NB4 (cell line): ENCODE measurements at regions not wholly inside any gene's neighbourhood (a gene's known extent, or its start where the extent isn't known, plus 50 kb on each side); places are given as distances from the start of the nearest gene placed in this dataset.

ENCODE experiments used
- DNase-seq: peaks from one replicate; pipeline ENCODE4 v3.0.0; 2010; ENCODE audit warnings: low read depth
- H3K4me3 ChIP-seq: one replicate; pipeline ENCODE4 v1.5.1; 2011; ENCODE audit warnings: mild to moderate bottlenecking, low read depth, low read length, moderate library complexity
- MAX ChIP-seq: IDR thresholded peaks from 2 replicates; pipeline ENCODE4 v1.6.1; 2011; ENCODE audit warnings: low read depth, low read length
- MYC ChIP-seq: IDR thresholded peaks from 2 replicates; pipeline ENCODE4 v1.6.1; 2011; ENCODE audit warnings: low read depth, low read length
- POLR2A ChIP-seq: IDR thresholded peaks from 2 replicates; pipeline ENCODE4 v1.6.1; 2011; ENCODE audit warnings: mild to moderate bottlenecking; ENCODE audit not compliant: insufficient read length; ENCODE audit errors: extremely low read depth
- TF ChIP-seq, protein P1 (sequence below): IDR thresholded peaks from one replicate; pipeline ENCODE4 v1.5.1; 2012; ENCODE audit warnings: low read depth, low read length

- no peak for DNase-seq
- H3K4me3 ChIP-seq: no peak overlapping the region
- TF ChIP-seq MYC (no peak), POLR2A (no peak), MAX (no peak)
- TF ChIP-seq, protein P1, sequence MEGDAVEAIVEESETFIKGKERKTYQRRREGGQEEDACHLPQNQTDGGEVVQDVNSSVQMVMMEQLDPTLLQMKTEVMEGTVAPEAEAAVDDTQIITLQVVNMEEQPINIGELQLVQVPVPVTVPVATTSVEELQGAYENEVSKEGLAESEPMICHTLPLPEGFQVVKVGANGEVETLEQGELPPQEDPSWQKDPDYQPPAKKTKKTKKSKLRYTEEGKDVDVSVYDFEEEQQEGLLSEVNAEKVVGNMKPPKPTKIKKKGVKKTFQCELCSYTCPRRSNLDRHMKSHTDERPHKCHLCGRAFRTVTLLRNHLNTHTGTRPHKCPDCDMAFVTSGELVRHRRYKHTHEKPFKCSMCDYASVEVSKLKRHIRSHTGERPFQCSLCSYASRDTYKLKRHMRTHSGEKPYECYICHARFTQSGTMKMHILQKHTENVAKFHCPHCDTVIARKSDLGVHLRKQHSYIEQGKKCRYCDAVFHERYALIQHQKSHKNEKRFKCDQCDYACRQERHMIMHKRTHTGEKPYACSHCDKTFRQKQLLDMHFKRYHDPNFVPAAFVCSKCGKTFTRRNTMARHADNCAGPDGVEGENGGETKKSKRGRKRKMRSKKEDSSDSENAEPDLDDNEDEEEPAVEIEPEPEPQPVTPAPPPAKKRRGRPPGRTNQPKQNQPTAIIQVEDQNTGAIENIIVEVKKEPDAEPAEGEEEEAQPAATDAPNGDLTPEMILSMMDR: no peak
Measured at GRCh38 chr2:234271338-234271737, 220.8 kb downstream of the SPP2 start.

- no peak overlapping the region for H3K4me3 ChIP-seq
- DNase-seq: no peak
- TF ChIP-seq POLR2A (no peak), MYC (no peak), MAX (no peak)
- TF ChIP-seq, protein P1: no peak
Measured at GRCh38 chr2:234269769-234270204, 219.3 kb downstream of the SPP2 start.

DNA sequence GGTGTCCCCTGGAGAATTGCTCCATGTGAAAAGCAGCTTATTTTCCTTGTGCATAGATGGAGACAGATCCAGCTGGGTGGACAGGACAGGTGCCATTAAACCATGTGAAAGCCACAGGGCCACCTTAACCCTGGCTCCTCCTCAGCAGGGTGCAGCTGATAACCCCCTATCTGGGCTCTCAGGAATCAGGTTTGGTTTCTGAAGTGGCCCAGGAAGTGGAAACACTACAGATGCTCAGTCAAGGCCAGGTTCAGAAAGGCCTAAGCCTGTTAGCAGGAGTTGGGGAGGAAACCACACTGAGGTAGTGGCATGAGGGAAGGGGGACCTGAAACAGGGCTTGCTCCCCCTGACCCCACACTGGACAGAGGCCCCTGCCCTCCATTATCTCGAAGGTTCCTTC lies 217.0 kb downstream of the SPP2 start:
- no peak for DNase-seq
- TF ChIP-seq MAX (no peak), POLR2A (no peak), MYC (no peak)
- TF ChIP-seq, protein P1: no peak
- H3K4me3 ChIP-seq: no peak overlapping the region

DNA sequence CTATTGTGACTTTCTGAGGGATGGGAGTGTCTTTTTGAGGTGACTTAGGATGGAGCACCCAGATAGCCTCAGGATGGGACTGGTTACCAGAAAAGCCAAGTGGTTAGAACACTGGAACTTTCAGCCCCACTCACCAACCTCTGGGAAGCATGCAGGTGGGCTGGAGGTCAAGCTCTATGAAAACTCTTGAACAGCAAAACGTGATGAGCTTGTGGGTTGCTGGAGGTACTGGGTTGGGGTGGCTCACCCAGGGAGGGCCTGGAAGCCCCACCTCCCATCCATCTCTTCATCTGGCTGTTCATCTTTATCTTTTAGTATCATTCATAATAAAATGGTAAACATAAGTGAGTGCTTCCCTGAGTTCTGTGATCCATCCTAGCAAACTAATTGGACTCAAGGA lies 216.4 kb downstream of the SPP2 start:
- DNase-seq: no peak
- TF ChIP-seq POLR2A (no peak), MAX (no peak), MYC (no peak)
- TF ChIP-seq, protein P1: no peak
- H3K4me3 ChIP-seq: no peak overlapping the region

GRCh38 chr2:234265206-234265605 lies 214.7 kb downstream of the SPP2 start:
- H3K4me3 ChIP-seq: no peak overlapping the region
- TF ChIP-seq POLR2A (no peak), MAX (no peak), MYC (no peak)
- TF ChIP-seq, protein P1: no peak
- DNase-seq: no peak

DNA sequence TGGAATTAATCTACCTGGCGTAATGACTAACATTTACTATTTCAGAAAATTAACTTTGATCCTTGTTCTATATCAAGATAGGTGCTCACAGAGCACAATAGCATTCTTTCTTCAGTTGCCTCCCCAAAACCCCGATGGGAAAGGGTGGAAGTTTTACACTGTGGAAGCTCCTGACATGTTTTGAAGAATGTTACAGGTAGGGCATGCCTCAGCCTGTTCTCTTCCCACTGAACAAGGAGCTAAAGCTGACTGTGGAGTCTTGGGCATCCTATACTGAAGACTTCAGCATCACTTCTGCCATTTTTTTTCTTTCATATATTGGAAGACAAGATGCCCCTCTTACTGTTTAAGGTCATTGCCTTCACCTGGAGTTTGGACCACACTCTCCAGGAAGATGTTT lies 211.2 kb downstream of the SPP2 start:
- no peak overlapping the region for H3K4me3 ChIP-seq
- DNase-seq: no peak
- TF ChIP-seq MYC (no peak), MAX (no peak), POLR2A (no peak)
- TF ChIP-seq, protein P1: no peak
